Left cardiac atrium (tissue), 4 donors: ENCODE measurements at regions not wholly inside any gene's neighbourhood (a gene's known extent, or its start where the extent isn't known, plus 50 kb on each side); places are given as distances from the start of the nearest gene placed in this dataset.
A peak's percentile ranks its signal among the peaks of the same experiment; 100 is the strongest.
"Not testable (repeated sequence)": the region's sequence is repeated elsewhere in the genome, so short reads cannot be mapped to it uniquely, and the experiment has no call there.

Source experiments
- ATAC-seq, 2 donors: fragments of 200-7000 bp; cut with Tn5 transposase; one replicate each; pipeline ENCODE4 v1.9.1; 2020; ENCODE audit warnings: mild to moderate bottlenecking in 2 of 2, moderate library complexity in 2 of 2
- DNase-seq: peaks from one replicate; pipeline ENCODE4 v3.0.0-alpha.2; 2020
- intact Hi-C, 2 donors: fragments of 100-400 bp; cut with DNase I; formaldehyde crosslinking; loops; one replicate each; pipeline versions ENCODE4 v1.14.1 to v1.15.1; 2022 to 2023
- donor health status: DM: no; HTN: yes; CAD: no.
- donor health status: DM: no; HTN: yes; CAD: no; lungs with severe emphysema.
- donor health status: DM: yes; HTN: yes; CAD: no.
- donor health status: Dilated cardiomyopathy.

DNA sequence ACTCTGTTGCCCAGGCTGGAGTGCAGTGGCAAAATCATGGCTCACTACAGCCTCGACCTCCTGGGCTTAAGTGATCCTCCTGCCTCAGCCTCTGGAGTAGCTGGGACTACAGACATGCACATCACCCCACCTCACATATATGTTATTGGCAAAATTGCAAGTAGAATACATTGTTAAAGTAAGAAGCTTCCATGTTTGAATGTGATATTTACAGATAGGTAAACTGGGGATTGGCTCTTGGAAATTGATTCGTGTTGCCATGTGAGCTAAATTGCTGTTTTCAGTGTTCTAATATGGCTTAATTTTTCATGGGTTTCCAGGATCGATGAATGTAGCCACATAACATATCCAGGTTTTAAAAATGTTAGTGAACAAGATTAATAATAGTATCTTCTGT lies 149.0 kb upstream of the ZNF217 start:
- no peak for DNase-seq
- intact Hi-C loops = no loop called here
- ATAC-seq = no peak

DNA sequence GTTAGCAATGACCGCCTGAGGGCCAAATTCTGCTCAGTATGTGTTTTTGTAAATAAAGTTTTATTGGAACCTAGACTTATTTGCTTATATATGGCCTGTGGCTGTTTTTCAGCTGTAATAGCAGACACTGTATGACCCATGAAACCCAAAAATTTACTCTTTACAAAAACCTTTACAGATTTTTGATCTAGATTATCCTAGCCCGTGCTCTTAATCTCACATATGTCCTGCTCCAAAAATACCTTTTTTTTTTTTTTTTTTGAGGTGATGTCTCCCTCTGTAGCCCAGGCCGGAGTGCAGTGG lies 148.0 kb upstream of the ZNF217 start:
- ATAC-seq (no peak), DNase-seq (no peak)
- intact Hi-C loops = no loop called here

DNA sequence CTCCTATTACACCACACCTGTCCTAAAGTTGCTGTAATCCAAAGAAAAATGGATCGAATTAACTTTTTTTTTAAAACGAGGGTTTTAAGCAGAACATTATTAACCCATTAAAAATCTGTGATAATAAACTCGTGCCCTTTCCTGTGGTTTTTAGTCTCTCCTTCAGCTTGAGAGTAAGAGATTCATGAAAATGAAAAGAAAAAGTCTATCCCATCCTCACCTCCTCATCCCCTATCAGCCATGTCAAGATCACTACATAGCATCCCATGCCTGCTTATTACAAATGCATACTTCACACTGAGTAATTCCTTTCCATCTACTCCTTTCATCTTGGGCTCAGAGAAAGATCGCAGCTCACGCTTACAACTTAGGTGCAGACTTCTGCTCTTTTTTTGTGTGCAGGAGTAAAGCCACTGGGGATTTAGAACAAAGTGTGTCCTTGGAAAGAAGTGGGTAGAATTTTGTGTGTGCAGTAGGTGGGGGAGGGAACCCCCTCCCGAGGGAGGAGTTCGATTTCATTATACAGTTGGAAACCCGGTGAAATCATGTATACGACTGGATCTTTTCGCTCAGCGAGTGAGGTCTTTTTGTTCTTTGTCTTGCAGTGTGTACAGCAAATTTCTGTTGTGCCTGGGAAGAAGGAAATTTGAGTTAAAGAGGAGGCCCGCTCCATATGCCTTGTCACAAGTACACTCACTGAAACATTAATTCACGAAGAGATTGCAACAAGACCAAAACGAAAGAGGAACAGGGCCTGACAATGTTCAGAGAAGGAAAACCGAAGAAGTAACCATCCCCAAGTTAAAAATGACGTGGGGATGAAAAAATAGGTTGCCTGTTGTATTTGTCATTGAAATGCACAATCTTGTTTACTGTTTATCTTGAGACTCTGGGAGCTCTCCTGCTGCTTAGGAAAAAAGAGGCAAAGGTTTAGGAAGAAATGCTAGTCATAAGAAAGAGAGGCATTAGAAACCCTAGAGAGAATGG lies 146.5 kb upstream of the ZNF217 start:
- DNase-seq = no peak
- intact Hi-C loops = loop anchor here in 1 of 2 donors (10.0 kb wide), 1 partner anchor 115 kb away; no protein-coding TSS in a partner anchor
- ATAC-seq = peak in 1 of 2 donors; percentile 5

DNA sequence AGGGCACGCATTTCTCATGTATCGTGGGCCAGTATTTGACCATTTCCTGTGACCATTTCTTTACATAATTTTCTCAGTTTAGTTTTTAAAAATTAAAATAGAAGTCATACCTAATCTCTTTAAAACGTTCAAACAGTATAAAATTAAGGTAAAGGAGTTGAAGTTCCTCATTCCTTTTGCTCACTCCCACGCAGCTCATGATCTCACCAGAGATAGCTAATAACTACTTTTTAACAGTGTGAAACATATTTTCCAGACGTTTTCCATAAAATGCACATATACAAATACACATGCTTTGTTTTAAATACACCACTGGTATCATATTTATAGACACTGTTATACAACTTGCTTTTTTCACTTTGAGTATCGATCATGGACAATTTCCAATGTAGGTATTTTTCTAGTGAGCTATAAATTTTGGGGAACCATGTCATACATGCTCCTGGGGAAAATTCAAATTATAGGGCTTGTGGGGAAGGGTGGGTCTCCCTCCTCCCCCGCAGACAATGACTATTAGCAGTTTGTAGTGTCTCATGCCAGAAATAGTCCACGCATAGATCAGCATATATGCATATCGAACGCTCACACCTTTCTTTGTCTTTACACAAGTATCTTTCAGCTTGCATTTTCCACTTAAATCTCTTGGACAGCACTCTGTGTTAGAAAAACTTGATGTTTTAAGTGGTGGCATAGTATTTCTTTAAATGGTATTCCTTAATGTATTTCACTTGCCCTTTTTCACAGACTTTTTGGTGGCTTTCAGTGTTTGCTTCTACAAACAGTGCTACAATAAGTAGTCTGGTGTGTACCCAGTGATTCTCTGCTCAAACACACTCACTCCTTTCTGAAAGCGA lies 145.5 kb upstream of the ZNF217 start:
- intact Hi-C loops = loop anchor here in 1 of 2 donors (10.0 kb wide), 1 partner anchor 114 kb away; no protein-coding TSS in a partner anchor
- DNase-seq (no peak), ATAC-seq (no peak)

DNA sequence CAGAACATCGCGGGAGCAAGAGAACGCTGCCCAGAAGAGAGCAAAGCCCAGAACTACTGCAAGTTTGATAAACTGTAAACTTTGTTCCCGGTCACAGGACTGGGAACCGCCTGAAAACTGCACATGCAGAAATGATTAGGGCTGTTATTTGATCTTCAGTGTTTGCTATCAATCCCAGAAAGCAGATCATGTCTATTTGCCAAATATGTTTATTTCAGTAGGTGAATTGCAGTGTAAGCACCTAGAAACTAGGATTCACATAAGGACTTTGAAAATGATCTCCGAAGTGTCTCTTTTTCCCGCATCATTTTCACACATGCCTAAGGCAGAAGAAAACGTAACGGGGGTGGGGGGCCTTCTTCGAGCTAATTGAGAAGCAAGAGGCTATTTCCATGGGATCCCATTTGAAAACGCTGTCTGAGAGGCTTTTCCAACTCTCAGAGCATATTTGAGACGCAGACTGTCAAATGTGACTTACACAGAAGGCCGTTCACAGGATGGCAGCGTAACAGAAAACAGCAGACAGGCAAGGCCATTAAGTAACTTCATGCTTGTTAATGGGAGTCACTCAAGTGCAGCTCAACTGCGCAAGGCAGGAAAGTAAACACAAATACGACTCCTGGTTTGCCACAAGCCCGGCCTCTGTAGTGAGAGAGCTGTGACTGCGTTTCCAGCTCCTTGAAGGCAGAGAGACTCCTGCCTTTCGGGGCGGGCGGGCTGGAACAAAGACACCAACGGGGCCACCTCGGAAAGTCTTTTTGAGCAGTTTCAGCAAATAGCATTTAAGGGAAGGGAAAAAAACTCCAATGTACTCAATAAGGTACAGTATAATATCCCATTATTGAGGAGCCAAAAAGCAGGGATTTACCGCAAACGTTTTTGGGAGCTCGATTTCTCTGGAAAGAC lies 144.7 kb upstream of the ZNF217 start:
- ATAC-seq (peak; percentile 80 to 86), DNase-seq (peak; percentile 58)
- intact Hi-C loops = loop anchor here in 1 of 2 donors (10.0 kb wide), 1 partner anchor 113 kb away; no protein-coding TSS in a partner anchor

DNA sequence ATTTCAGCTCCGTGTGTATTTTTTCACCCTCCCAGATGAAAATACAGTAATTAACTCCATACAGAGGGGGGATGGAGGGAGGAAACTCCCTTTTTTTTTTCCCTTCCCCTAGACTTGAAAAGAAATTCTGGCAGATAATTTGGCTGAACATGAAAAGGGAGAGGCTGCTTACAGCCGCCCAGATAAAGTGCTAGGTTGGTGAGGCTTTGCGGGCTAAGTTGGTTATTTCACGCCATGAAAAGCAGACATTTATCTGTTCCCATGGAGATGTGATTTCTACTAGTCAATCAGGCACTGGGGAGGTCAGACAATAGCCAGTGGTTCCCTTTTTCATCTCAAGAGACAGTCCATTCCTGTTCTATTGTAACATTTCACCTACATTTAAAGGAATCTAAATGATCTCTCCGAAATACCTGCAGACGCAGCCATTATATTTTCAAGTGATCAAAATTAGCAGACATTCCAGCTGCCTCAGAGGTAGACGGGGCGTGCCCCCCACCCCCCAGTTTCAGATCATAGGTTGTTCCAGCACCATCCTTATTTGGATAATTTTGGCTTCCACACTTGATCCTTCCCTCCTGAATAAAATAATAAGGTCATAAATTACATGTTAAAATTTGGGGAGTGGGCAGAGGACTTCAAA lies 143.9 kb upstream of the ZNF217 start:
- DNase-seq = no peak
- intact Hi-C loops = loop anchor here in 1 of 2 donors (10.0 kb wide), 1 partner anchor 113 kb away; no protein-coding TSS in a partner anchor
- peak; percentile 19 to 55 for ATAC-seq

DNA sequence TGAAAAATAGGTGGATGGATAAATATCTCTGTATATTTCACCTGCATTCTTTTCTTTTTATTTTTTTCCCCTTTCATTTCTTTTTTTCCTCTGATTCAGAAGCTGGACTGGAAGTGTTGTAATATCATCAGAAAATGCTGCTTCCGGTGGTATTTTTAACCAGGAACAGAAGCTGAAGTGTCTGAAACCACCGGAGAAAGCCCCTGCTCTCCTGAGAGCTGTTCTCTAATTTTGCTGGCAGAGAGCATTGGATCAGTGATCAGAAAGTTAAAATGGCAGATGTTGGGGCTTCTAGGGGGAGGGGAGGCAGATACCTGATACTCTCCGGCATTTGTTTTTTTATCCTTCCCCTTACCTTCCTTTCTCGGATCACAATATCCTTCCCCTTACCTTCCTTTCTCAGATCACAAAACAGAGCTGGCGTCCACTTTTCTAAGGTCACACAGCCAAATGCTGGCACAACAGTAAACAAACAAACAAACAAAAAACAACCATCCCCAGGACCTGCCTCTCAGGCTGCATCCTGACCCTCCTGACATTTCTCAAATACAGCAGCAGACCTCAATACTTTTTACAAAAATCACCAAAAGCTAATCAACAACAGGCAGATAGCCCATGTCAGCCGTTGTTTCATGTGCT lies 143.2 kb upstream of the ZNF217 start:
- ATAC-seq = peak; percentile 27 to 30
- DNase-seq = no peak
- intact Hi-C loops = loop anchor here in 1 of 2 donors (10.0 kb wide), 1 partner anchor 112 kb away; no protein-coding TSS in a partner anchor

DNA sequence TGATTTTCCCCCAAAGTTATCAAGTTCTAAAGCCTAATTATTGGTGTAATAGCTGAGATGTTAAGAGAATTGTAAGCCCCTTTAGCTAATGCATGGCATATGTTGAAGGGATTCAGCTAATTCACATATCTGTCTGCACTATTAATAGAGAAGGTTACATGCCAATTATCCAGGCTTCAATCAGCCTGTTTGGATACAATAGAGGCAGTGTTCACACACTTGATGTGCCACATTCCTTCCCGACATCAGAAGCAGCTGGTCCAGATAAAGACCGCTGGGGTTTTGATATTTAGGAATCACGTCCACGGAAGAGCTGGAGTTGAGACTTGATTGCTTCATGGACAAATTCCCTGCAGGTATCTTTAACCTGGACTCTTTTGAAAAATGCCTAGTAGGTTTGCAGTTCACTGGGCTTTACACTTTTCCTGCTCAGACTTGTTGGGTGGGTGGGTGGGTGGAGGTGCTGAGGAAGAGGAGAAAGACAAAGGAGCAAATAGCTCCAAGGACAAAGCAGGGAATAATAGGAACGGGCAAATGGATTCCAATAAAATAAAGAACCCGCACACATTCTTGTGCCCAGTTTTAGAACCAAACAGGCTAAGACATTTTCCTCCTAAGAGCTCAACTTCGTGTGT lies 142.6 kb upstream of the ZNF217 start:
- DNase-seq (no peak), ATAC-seq (no peak)
- intact Hi-C loops = loop anchor here in 1 of 2 donors (10.0 kb wide), 1 partner anchor 111 kb away; no protein-coding TSS in a partner anchor

DNA sequence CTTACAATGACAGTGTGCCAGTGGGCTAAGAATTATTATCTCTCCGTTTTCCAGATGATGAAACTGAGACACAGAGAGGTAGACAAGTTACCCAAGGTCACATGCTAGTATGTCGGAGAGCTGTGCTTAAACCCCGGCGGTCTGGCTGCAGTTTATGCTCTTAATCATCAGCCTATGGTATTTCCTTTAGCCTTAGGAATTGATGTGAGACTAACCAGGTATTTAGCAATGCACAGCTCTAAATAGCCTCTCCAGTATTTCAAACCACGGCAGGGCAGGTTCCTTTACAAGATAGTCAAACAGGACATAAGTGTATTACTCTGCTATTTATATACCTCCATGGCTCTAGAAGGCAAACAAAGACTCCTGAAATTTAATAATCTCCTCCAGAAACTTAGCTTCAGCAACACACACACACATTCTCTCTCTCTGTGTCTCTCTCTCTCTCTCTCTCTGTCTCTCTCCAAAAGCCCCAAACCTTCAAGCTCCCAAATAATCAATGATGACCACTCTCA lies 142.0 kb upstream of the ZNF217 start:
- no peak for ATAC-seq
- intact Hi-C loops = loop anchor here in 1 of 2 donors (10.0 kb wide), 1 partner anchor 111 kb away; no protein-coding TSS in a partner anchor
- DNase-seq = no peak

DNA sequence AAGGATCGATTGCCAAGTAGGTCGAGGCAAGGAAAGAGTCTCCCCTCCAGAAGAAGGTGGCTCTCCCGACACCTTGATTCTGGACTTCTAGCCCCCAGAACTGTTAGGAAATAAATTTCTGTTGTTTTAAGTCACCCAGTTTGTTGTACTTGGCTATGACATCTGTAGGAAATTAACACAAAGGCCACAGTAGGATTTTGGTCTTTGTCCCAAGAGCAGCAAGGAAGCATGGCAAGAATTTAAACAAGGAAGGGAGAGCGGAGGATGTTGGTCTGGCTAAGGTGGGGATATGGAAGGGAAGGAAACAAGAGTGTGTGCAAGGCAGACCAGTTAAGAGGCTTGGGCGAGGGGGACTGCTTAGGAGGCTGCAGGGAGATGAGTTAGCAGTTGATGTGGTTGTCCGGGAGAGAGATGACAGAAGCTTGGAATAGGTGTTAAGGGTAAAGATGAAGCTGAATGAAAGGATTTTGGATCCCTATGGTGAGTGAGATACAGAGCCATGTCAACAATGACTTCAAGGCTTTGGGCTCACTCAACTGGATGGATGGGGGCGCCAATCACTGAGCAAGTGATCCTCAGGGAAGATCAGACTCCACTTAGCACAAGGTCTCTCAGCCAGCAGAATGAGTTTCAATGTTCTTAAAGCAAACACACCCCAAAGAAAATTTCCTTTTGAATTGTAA lies 140.5 kb upstream of the ZNF217 start:
- no peak for ATAC-seq

DNA sequence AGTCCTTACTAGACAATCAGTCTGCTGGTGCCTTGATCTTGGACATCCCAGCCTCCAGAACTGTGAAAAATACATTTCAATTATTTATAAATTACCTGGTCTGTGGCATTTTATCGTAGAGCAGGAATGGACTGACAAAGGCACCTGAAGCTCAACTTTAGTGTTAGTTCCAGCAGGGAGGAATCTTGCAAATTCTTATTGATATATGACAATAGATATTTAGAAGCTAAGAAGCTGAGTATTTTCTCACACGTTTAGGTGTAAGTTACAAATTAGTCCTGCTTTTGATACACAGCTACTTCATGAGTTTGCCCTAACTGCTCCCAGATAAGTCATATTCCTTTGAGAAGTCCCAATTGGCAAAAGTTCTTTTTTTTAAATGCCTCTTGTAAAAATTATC lies 138.0 kb upstream of the ZNF217 start:
- DNase-seq (no peak), ATAC-seq (no peak)
- intact Hi-C loops = loop anchor here in 1 of 2 donors (10.0 kb wide), 1 partner anchor 107 kb away; no protein-coding TSS in a partner anchor

More for the DNA sequence above, 140.5 kb upstream of the ZNF217 start:
- DNase-seq = no peak
- intact Hi-C loops = loop anchor here in 1 of 2 donors (10.0 kb wide), 1 partner anchor 109 kb away; no protein-coding TSS in a partner anchor

DNA sequence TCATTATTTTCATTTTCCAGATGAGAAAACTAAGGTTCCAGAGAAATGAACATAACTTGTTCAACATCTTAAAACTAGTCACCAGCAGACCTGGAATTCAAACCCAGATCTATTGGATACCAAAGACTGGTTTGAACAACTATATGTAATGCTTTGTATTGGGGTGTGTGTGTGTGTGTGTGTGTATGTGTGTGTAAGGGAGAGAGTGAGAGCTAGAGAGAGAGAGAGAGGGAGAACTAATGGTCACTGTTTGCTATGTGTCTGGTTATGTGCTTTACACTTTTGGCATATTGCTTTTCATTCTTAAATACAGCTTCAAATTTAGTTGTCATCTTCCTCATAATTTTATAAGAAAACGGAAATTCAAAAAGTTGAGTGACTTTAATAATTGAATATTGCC lies 134.7 kb upstream of the ZNF217 start:
- ATAC-seq (no peak), DNase-seq (no peak)
- intact Hi-C loops = no loop called here

DNA sequence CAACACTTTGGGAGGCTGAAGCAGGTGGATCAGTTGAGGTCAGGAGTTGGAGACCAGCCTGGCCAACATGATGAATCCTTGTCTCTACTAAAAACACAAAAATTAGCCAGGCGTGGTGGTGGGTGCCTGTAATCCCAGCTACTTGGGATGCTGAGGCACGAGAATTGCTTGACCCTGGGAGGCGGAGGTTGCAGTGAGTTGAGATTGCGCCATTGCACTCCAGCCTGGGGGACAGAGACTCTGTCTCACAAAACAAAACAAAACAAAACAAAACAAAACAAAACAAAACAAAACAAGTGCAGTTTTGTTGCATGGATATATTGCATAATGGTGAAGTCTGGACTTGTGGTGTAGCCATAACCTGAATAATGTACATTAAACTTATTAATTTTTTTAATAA lies 133.6 kb upstream of the ZNF217 start:
- DNase-seq, intact Hi-C loops, ATAC-seq: not testable (repeated sequence)

DNA sequence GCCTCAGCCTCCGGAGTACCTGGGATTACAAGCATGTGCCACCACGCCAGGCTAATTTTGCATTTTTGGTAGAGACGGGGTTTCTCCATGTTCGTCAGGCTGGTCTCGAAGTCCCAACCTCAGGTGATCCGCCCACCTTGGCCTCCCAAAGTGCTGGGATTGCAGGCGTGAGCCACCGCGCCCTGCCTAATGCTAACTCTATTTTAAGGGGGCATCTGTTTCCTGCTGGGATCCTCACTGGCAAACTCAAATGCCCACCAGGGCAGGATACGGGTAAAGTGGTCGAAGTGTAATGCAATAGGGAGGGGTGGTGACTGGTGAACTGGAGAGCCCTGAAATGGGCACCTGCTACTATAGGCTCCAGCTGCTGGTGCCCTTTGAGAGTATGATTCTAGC lies 131.9 kb upstream of the ZNF217 start:
- no peak for ATAC-seq
- intact Hi-C loops = no loop called here
- no peak for DNase-seq

DNA sequence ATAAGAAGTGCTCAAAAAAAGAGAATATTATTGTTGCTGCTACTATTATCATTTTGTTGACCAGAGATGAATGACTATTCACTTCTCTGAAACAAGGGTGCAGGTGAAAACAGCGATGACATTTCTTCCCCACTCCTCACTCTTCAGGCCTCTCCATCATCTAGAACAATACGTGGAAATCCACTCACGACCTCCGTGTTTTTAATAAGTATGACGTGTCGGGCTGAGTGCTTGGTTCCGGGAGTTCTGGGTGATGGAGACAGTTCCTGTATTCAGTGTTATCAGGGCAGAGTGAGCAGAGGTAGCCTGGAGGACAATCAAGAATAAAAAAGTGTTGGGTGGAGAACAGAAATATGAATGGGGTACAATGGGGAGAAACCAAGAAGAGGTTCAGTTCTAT lies 130.0 kb upstream of the ZNF217 start:
- intact Hi-C loops = no loop called here
- no peak for ATAC-seq
- no peak for DNase-seq

DNA sequence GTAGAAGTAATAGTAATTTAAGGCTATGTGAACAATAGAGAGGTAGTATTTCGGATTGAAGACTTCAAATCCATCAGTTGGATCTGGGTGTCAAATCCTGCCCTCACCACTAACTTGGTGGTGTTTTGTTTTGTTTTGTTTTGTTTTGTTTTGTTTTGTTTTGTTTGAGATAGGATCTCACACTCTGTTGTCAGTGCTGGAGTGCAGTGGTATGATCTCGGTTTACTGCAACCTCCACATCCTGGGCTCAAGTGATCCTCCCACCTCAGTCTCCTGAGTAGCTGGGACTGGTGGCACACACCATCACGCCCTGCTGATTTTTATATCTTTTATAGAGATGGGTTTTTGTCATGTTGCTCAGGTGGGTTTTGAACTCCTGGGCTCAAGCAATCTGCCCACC lies 129.4 kb upstream of the ZNF217 start:
- DNase-seq = no peak
- intact Hi-C loops = no loop called here
- ATAC-seq = no peak
